Liver (tissue), 8 donors: ENCODE measurements at regions not wholly inside any gene's neighbourhood (a gene's known extent, or its start where the extent isn't known, plus 50 kb on each side); places are given as distances from the start of the nearest gene placed in this dataset.

Experiments
- DNase-seq: peaks from one replicate; pipeline ENCODE4 v3.0.0-alpha.2; 2017; ENCODE audit warnings: low spot score
- H3K27ac ChIP-seq, 2 donors: one replicate each; pipeline ENCODE4 v1.7.0; 2013; ENCODE audit warnings: inconsistent platforms in 2 of 2, low read length in 2 of 2, control low read depth in 1 of 2, low read depth in 1 of 2, mild to moderate bottlenecking in 1 of 2
- H3K27me3 ChIP-seq, 4 donors: one replicate each; pipeline versions ENCODE4 v1.6.1 to v1.7.0; 2013; ENCODE audit warnings: low read length in 3 of 4, inconsistent platforms in 1 of 4, mild to moderate bottlenecking in 1 of 4, moderate library complexity in 1 of 4; ENCODE audit not compliant: control insufficient read depth in 4 of 4, insufficient read depth in 4 of 4
- H3K36me3 ChIP-seq, 4 donors: one replicate each; pipeline versions ENCODE4 v1.6.1 to v1.7.0; 2013; ENCODE audit warnings: low read length in 3 of 4, mild to moderate bottlenecking in 3 of 4, low read depth in 1 of 4, moderate library complexity in 1 of 4; ENCODE audit not compliant: control insufficient read depth in 4 of 4, insufficient read depth in 3 of 4
- H3K4me1 ChIP-seq, 4 donors: one replicate each; pipeline versions ENCODE4 v1.6.1 to v1.7.0; 2013; ENCODE audit warnings: low read length in 3 of 4, mild to moderate bottlenecking in 3 of 4, moderate library complexity in 1 of 4; ENCODE audit not compliant: control insufficient read depth in 4 of 4, insufficient read depth in 4 of 4
- H3K4me3 ChIP-seq, 3 donors: one replicate each; pipeline versions ENCODE4 v1.6.1 to v1.7.0; 2013; ENCODE audit warnings: low read length in 3 of 3, control low read depth in 1 of 3, low read depth in 1 of 3, mild to moderate bottlenecking in 1 of 3
- H3K9ac ChIP-seq, 2 donors: one replicate each; pipeline ENCODE4 v1.7.0; 2013; ENCODE audit warnings: low read length in 2 of 2, mild to moderate bottlenecking in 2 of 2, moderate library complexity in 2 of 2, control low read depth in 1 of 2, low read depth in 1 of 2
- H3K9me3 ChIP-seq, 4 donors: one replicate each; pipeline versions ENCODE4 v1.6.1 to v1.7.0; 2013; ENCODE audit warnings: low read length in 3 of 4; ENCODE audit not compliant: control insufficient read depth in 4 of 4
- EGR1 ChIP-seq, 2 donors: IDR thresholded peaks; 2 replicates each; pipeline ENCODE4 v1.6.1; 2016 to 2018; ENCODE audit warnings: antibody characterized with exemption in 2 of 2, low read depth in 2 of 2
- FOXA1 ChIP-seq: IDR thresholded peaks from 2 replicates; pipeline ENCODE4 v1.6.1; 2016; ENCODE audit warnings: antibody characterized with exemption
- GABPA ChIP-seq, 2 donors: IDR thresholded peaks in 1 of 2; conservative IDR thresholded peaks in 1 of 2; 2 replicates each; pipeline ENCODE4 v1.6.1; 2016; ENCODE audit warnings: antibody characterized with exemption in 2 of 2, mild to moderate bottlenecking in 1 of 2, moderate library complexity in 1 of 2
- HNF4A ChIP-seq, 2 donors: conservative IDR thresholded peaks; 2 replicates each; pipeline ENCODE4 v1.6.1; 2016; ENCODE audit warnings: antibody characterized with exemption in 2 of 2, mild to moderate bottlenecking in 2 of 2
- JUND ChIP-seq, 2 donors: IDR thresholded peaks; 2 replicates each; pipeline ENCODE4 v1.6.1; 2016; ENCODE audit warnings: antibody characterized with exemption in 2 of 2
- NR2F2 ChIP-seq: IDR thresholded peaks from 2 replicates; pipeline ENCODE4 v1.6.1; 2016; ENCODE audit warnings: antibody characterized with exemption
- RAD21 ChIP-seq, 2 donors: IDR thresholded peaks; 2 replicates each; pipeline ENCODE4 v1.6.1; 2016; ENCODE audit warnings: antibody characterized with exemption in 2 of 2, mild to moderate bottlenecking in 2 of 2
- RXRA ChIP-seq, 2 donors: IDR thresholded peaks; 2 replicates each; pipeline ENCODE4 v1.6.1; 2017 to 2018; ENCODE audit warnings: antibody characterized with exemption in 2 of 2, mild to moderate bottlenecking in 1 of 2
- TAF1 ChIP-seq: conservative IDR thresholded peaks from 2 replicates; pipeline ENCODE4 v1.6.1; 2016; ENCODE audit warnings: antibody characterized with exemption, mild to moderate bottlenecking
- YY1 ChIP-seq: IDR thresholded peaks from 2 replicates; pipeline ENCODE4 v1.6.1; 2016; ENCODE audit warnings: antibody characterized with exemption, mild to moderate bottlenecking
- ZBTB33 ChIP-seq: IDR thresholded peaks from 2 replicates; pipeline ENCODE4 v1.6.1; 2016; ENCODE audit warnings: antibody characterized with exemption
- WGBS: extraction: QIAGEN DNeasy Blood & Tissue Kit; methylation state at CpG from one replicate; pipeline ENCODE4 v1.1.7; 2013; 5-methylcytosine and 5-hydroxymethylcytosine counted together
- TF ChIP-seq, protein P1 (sequence below): IDR thresholded peaks from 2 replicates; pipeline ENCODE4 v1.6.1; 2016; ENCODE audit warnings: antibody characterized with exemption
- TF ChIP-seq, protein P2 (sequence below): IDR thresholded peaks from 2 replicates; pipeline ENCODE4 v1.6.1; 2016; ENCODE audit warnings: antibody characterized with exemption, mild to moderate bottlenecking
- TF ChIP-seq, protein P3 (sequence below): fragments of 150-350 bp; IDR thresholded peaks from 2 replicates; pipeline ENCODE4 v1.5.1; 2017; ENCODE audit warnings: improper control_type of control experiment, low read depth, low read length; ENCODE audit not compliant: missing input control
- TF ChIP-seq, protein P4 (sequence below): IDR thresholded peaks from 2 replicates; pipeline ENCODE4 v1.6.1; 2016; ENCODE audit warnings: antibody characterized with exemption
- donor health status: healthy.
- donor health status: healthy.
- donor health status: healthy.
- donor health status: healthy.
- donor health status: healthy.

- DNase-seq, result no peak
- 86% methylated on average over 9 of the region's 9 CpGs for WGBS
- no peak for TF ChIP-seq HNF4A (conservative IDR thresholded peaks at IDR 0.05)
- no peak for TF ChIP-seq YY1
- no peaks in the 10 kb centered on the region for H3K27me3 ChIP-seq
- H3K9me3 ChIP-seq, result no peaks in the 10 kb centered on the region
- no peaks in the 10 kb centered on the region for H3K36me3 ChIP-seq
- H3K4me3 ChIP-seq, result no peak overlapping the region
- no peak overlapping the region for H3K9ac ChIP-seq
- no peak overlapping the region for H3K27ac ChIP-seq
- no peaks in the 10 kb centered on the region for H3K4me1 ChIP-seq
Measured at GRCh38 chr11:25350899-25351803, 854.3 kb downstream of the LUZP2 start.

- TF ChIP-seq ZBTB33 (no peak), YY1 (no peak), JUND (IDR thresholded peaks at IDR 0.05) (no peak), GABPA (IDR thresholded peaks at IDR 0.05 in 1 of 2, conservative IDR thresholded peaks at IDR 0.05 in 1 of 2) (no peak), RXRA (IDR thresholded peaks at IDR 0.05) (no peak), FOXA1 (no peak), TAF1 (no peak), RAD21 (IDR thresholded peaks at IDR 0.05) (no peak), EGR1 (IDR thresholded peaks at IDR 0.05; ENCODE audit: low read depth in 2 of 2) (no peak), NR2F2 (no peak)
- TF ChIP-seq, protein P1, sequence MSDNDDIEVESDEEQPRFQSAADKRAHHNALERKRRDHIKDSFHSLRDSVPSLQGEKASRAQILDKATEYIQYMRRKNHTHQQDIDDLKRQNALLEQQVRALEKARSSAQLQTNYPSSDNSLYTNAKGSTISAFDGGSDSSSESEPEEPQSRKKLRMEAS, result no peak
- TF ChIP-seq, protein P2, sequence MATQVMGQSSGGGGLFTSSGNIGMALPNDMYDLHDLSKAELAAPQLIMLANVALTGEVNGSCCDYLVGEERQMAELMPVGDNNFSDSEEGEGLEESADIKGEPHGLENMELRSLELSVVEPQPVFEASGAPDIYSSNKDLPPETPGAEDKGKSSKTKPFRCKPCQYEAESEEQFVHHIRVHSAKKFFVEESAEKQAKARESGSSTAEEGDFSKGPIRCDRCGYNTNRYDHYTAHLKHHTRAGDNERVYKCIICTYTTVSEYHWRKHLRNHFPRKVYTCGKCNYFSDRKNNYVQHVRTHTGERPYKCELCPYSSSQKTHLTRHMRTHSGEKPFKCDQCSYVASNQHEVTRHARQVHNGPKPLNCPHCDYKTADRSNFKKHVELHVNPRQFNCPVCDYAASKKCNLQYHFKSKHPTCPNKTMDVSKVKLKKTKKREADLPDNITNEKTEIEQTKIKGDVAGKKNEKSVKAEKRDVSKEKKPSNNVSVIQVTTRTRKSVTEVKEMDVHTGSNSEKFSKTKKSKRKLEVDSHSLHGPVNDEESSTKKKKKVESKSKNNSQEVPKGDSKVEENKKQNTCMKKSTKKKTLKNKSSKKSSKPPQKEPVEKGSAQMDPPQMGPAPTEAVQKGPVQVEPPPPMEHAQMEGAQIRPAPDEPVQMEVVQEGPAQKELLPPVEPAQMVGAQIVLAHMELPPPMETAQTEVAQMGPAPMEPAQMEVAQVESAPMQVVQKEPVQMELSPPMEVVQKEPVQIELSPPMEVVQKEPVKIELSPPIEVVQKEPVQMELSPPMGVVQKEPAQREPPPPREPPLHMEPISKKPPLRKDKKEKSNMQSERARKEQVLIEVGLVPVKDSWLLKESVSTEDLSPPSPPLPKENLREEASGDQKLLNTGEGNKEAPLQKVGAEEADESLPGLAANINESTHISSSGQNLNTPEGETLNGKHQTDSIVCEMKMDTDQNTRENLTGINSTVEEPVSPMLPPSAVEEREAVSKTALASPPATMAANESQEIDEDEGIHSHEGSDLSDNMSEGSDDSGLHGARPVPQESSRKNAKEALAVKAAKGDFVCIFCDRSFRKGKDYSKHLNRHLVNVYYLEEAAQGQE, result no peak
- TF ChIP-seq, protein P3, sequence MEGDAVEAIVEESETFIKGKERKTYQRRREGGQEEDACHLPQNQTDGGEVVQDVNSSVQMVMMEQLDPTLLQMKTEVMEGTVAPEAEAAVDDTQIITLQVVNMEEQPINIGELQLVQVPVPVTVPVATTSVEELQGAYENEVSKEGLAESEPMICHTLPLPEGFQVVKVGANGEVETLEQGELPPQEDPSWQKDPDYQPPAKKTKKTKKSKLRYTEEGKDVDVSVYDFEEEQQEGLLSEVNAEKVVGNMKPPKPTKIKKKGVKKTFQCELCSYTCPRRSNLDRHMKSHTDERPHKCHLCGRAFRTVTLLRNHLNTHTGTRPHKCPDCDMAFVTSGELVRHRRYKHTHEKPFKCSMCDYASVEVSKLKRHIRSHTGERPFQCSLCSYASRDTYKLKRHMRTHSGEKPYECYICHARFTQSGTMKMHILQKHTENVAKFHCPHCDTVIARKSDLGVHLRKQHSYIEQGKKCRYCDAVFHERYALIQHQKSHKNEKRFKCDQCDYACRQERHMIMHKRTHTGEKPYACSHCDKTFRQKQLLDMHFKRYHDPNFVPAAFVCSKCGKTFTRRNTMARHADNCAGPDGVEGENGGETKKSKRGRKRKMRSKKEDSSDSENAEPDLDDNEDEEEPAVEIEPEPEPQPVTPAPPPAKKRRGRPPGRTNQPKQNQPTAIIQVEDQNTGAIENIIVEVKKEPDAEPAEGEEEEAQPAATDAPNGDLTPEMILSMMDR, result no peak
- TF ChIP-seq, protein P4, sequence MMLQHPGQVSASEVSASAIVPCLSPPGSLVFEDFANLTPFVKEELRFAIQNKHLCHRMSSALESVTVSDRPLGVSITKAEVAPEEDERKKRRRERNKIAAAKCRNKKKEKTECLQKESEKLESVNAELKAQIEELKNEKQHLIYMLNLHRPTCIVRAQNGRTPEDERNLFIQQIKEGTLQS, result no peak
- DNase-seq, result no peak
- no peaks in the 10 kb centered on the region for H3K4me1 ChIP-seq
- no peaks in the 10 kb centered on the region for H3K9me3 ChIP-seq
- 46% methylated on average over 2 of the region's 2 CpGs for WGBS
- no peak overlapping the region for H3K9ac ChIP-seq
- H3K27ac ChIP-seq, result no peak overlapping the region
- no peaks in the 10 kb centered on the region for H3K27me3 ChIP-seq
- no peaks in the 10 kb centered on the region for H3K36me3 ChIP-seq
- H3K4me3 ChIP-seq, result no peak overlapping the region
Measured at GRCh38 chr11:25357133-25357532, 860.3 kb downstream of the LUZP2 start.
